ENCODE measurements at regions not wholly inside any gene's neighbourhood (a gene's known extent, or its start where the extent isn't known, plus 50 kb on each side); places are given as distances from the start of the nearest gene placed in this dataset.

DNA sequence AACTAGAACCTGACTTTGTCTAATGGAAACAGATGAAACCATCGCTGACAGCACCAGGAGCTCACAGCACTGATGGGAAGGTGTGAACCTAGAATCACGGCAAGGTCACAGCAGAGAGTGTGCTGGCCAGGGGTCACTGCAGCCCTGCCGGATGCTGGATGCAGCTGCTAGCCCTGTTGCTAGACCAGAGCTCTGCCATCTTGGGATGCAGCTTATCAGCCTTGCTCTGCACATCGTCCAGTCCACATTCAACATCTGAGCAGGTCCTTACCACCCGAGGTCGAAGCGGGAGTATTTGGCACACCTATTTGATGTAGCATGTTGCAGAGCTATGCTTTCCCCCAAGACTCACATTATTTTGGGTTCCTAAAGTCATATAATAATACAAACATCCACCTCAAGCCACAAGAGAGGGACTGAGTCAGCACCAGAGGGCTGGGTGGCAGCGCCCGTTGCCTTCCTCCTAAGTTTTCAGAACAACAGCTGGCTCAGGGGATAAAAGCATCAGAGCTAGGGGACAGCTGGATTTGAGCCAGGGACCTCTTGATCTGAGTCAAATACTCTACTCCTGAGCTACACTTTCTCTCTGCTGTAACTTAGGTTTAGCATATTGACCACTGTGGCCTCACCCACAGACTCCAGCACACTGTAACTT is 135.3 kb downstream of the ZNF467 start:
- POLR2A ChIA-PET = interaction anchor here (0.5 to 1.1 kb wide), 2 partner anchors 58 to 433 kb away, joined by 3 read pairs; no protein-coding TSS in a partner anchor
- H3K4me1 ChIP-seq (ENCODE audit: control insufficient read depth in 1 of 2, insufficient read depth in 2 of 2, low read depth in 1 of 2, low read length in 1 of 2) = no peaks in the 10 kb centered on the region

DNA sequence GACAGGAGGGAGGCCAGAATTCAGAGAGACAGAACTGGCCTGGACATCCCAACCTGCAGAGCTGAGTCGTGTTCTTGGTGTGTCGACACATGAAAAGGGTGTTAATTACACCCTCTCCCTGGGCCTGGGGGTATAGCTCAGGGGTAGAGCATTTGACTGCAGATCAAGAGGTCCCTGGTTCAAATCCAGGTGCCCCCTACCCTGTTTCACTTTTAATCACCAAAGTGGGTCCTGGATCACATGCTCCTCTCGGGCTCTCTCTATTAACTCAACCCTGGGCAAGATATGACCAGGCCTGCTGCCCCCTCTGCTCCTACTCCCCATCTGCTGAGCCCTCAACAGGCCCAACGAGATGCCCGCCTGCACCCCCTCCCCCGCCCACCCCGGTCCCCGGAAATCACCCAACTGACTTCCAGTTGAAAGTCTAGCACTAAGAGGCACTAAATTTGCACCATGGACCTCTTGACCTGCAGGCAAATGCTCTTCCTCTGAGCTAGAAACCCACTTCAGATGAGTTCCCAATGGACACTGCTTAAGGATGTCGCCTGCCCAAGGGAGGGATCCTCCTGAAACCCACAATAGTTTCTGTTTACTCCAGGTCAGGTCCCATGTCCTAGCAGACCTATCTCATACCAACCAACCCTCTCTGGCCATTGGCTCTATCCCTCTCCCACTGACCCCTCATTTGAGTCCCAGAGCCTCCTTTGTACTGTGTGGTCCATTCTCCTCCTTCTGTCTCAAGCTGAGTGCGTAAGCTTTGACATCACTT is 137.6 kb downstream of the ZNF467 start:
- no peak for DNase-seq
- Histone ChIP-seq H3K27ac (ENCODE audit: low read depth in 2 of 2, low read length in 1 of 2) (no peak overlapping the region), H4K20me1 (ENCODE audit: insufficient read depth) (no peaks in the 10 kb centered on the region), H3K36me3 (replicated peaks in 1 of 2; ENCODE audit: control insufficient read depth in 1 of 2, insufficient read depth in 2 of 2, low read length in 1 of 2) (no peaks in the 10 kb centered on the region), H3F3A (replicated peaks; ENCODE audit: insufficient read depth) (no peaks in the 10 kb centered on the region), H3K9me3 (no peaks in the 10 kb centered on the region), H3K4me1 (ENCODE audit: control insufficient read depth in 1 of 2, insufficient read depth in 2 of 2, low read depth in 1 of 2, low read length in 1 of 2) (no peaks in the 10 kb centered on the region), H3K79me2 (ENCODE audit: insufficient read depth) (no peaks in the 10 kb centered on the region), H2AFZ (ENCODE audit: low read depth) (no peak overlapping the region), H3K4me2 (no peak overlapping the region), H3K27me3 (ENCODE audit: insufficient read depth) (peaks cover 70% of the 10 kb centered on the region), H3K9ac (no peak overlapping the region), H3K4me3 (ENCODE audit: low read depth in 2 of 2, low read length in 1 of 2) (no peak overlapping the region), H3K9me2 (no peaks in the 10 kb centered on the region)
- 23% methylated on average over 10 of the region's 10 CpGs for WGBS (ENCODE audit: low lambda C conversion rate)
- TF ChIP-seq SIN3A (IDR thresholded peaks at IDR 0.05; ENCODE audit: borderline replicate concordance, low read depth, low read length) = no peak
- no peak for TF ChIP-seq SMC3 (IDR thresholded peaks at IDR 0.05; ENCODE audit: low read depth, low read length)
- TF ChIP-seq NRF1 (IDR thresholded peaks at IDR 0.05; ENCODE audit: low read depth, low read length) = no peak
- ChIA-PET CTCF (interaction anchor here (1.7 kb wide), 1 partner anchor 119 kb away, joined by 3 read pairs; no protein-coding TSS in a partner anchor), POLR2A (no interaction called here)

More for the DNA sequence above, 135.3 kb downstream of the ZNF467 start:
- Histone ChIP-seq H3K36me3 (replicated peaks in 1 of 2; ENCODE audit: control insufficient read depth in 1 of 2, insufficient read depth in 2 of 2, low read length in 1 of 2) (no peaks in the 10 kb centered on the region), H2AFZ (ENCODE audit: low read depth) (no peak overlapping the region), H3K9ac (no peak overlapping the region), H3K9me2 (no peaks in the 10 kb centered on the region), H3K27me3 (ENCODE audit: insufficient read depth) (peaks cover 49% of the 10 kb centered on the region), H3K9me3 (no peaks in the 10 kb centered on the region), H3F3A (replicated peaks; ENCODE audit: insufficient read depth) (no peaks in the 10 kb centered on the region), H3K79me2 (ENCODE audit: insufficient read depth) (no peaks in the 10 kb centered on the region), H3K4me3 (ENCODE audit: low read depth in 2 of 2, low read length in 1 of 2) (no peak overlapping the region), H3K27ac (ENCODE audit: low read depth in 2 of 2, low read length in 1 of 2) (no peak overlapping the region), H4K20me1 (ENCODE audit: insufficient read depth) (no peaks in the 10 kb centered on the region), H3K4me2 (no peak overlapping the region)
- CTCF ChIA-PET = interaction anchor here (1.0 to 1.7 kb wide), 4 partner anchors 13 to 104 kb away, joined by 3 to 12 read pairs (median 4); no protein-coding TSS in a partner anchor
- TF ChIP-seq RXRA (IDR thresholded peaks at IDR 0.05; ENCODE audit: borderline replicate concordance, low read depth) (no peak), POLR2AphosphoS5 (IDR thresholded peaks at IDR 0.05; ENCODE audit: low read depth, low read length) (no peak), EZH2phosphoT487 (IDR thresholded peaks at IDR 0.05; ENCODE audit: borderline replicate concordance, low read depth) (no peak)
- DNase-seq = no peak
- WGBS (ENCODE audit: low lambda C conversion rate) = 47% methylated on average over 9 of the region's 9 CpGs

DNA sequence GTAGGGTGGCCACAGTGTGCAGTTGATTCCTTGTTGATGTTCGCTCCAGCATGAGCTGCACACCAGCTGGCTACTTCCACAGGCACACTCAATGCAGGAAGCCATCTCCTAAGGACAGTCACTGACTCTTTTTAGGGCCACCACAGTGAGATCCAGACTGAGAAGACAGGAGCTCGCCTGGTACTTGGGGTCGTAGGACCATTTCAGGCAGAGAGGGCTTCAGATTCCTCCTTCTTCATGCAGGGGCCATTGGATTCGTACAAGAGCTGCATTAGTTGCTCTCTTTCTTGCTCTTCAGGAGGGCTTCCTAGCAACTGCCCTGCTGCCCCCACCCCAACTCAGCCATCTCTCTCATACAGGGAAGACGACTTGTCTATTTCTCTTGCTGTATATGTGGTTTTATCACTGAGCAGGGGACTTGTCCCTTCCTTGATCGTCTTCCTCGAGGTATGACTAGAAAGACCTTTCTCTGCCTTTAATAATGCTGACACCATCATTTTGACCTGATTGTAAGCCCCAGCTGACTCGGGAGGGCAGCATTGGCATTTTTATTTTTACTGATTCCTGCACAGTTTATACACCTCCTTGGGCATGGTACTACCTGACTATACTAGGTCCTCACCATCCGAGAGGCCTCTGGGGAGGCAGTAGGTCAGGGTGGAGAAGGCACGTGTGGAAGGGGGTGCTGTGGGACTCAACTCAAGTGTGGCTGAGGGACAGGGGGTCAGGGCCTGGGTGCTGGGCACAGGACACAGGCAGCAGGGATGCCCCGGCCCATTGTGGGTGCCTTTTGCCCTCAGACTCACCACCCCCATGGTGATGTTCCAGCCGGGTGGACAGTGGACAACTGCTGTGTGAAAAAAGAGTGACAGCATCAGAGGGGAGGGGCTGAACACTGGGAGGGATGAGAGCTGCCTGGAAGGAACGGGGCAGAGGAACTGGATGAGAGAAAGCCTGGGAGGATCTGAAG is 136.7 kb upstream of the ZNF746 start:
- no peaks in the 10 kb centered on the region for H3K9me2 ChIP-seq
- H3K9ac ChIP-seq = no peak overlapping the region
- no peaks in the 10 kb centered on the region for H3K4me1 ChIP-seq (ENCODE audit: control insufficient read depth in 1 of 2, insufficient read depth in 2 of 2, low read depth in 1 of 2, low read length in 1 of 2)
- WGBS (ENCODE audit: low lambda C conversion rate) = 14% methylated on average over 13 of the region's 13 CpGs
- H2AFZ ChIP-seq (ENCODE audit: low read depth) = no peak overlapping the region
- ChIA-PET POLR2A (no interaction called here), CTCF (interaction anchor here (1.7 to 2.2 kb wide), 2 partner anchors 10 to 121 kb away, joined by 3 to 13 read pairs; no protein-coding TSS in a partner anchor)
- H3K36me3 ChIP-seq (replicated peaks in 1 of 2; ENCODE audit: control insufficient read depth in 1 of 2, insufficient read depth in 2 of 2, low read length in 1 of 2) = no peaks in the 10 kb centered on the region
- H3K4me2 ChIP-seq = no peak overlapping the region
- H3F3A ChIP-seq (replicated peaks; ENCODE audit: insufficient read depth) = no peaks in the 10 kb centered on the region
- peaks cover 78% of the 10 kb centered on the region for H3K27me3 ChIP-seq (ENCODE audit: insufficient read depth)
- no peak overlapping the region for H3K27ac ChIP-seq (ENCODE audit: low read depth in 2 of 2, low read length in 1 of 2)
- H3K4me3 ChIP-seq (ENCODE audit: low read depth in 2 of 2, low read length in 1 of 2) = no peak overlapping the region
- no peaks in the 10 kb centered on the region for H3K9me3 ChIP-seq
- H4K20me1 ChIP-seq (ENCODE audit: insufficient read depth) = no peaks in the 10 kb centered on the region
- DNase-seq = no peak
- H3K79me2 ChIP-seq (ENCODE audit: insufficient read depth) = no peaks in the 10 kb centered on the region
- TF ChIP-seq, protein P1, sequence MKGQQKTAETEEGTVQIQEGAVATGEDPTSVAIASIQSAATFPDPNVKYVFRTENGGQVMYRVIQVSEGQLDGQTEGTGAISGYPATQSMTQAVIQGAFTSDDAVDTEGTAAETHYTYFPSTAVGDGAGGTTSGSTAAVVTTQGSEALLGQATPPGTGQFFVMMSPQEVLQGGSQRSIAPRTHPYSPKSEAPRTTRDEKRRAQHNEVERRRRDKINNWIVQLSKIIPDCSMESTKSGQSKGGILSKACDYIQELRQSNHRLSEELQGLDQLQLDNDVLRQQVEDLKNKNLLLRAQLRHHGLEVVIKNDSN (IDR thresholded peaks at IDR 0.05; ENCODE audit: borderline replicate concordance, low read depth) = no peak
- TF ChIP-seq GATA2 (CRISPR knock-in tag; IDR thresholded peaks at IDR 0.05) (no peak), JUND (IDR thresholded peaks at IDR 0.05) (no peak), MEF2A (IDR thresholded peaks at IDR 0.05; ENCODE audit: borderline replicate concordance, low read depth) (no peak), SMC3 (IDR thresholded peaks at IDR 0.05; ENCODE audit: low read depth, low read length) (no peak), MXI1 (IDR thresholded peaks at IDR 0.05; ENCODE audit: low read depth, low read length) (no peak), ELF1 (IDR thresholded peaks at IDR 0.05) (no peak)
- TF ChIP-seq, protein P2, sequence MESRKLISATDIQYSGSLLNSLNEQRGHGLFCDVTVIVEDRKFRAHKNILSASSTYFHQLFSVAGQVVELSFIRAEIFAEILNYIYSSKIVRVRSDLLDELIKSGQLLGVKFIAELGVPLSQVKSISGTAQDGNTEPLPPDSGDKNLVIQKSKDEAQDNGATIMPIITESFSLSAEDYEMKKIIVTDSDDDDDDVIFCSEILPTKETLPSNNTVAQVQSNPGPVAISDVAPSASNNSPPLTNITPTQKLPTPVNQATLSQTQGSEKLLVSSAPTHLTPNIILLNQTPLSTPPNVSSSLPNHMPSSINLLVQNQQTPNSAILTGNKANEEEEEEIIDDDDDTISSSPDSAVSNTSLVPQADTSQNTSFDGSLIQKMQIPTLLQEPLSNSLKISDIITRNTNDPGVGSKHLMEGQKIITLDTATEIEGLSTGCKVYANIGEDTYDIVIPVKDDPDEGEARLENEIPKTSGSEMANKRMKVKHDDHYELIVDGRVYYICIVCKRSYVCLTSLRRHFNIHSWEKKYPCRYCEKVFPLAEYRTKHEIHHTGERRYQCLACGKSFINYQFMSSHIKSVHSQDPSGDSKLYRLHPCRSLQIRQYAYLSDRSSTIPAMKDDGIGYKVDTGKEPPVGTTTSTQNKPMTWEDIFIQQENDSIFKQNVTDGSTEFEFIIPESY (IDR thresholded peaks at IDR 0.05; ENCODE audit: borderline replicate concordance, low read depth) = no peak
- TF ChIP-seq, protein P3, sequence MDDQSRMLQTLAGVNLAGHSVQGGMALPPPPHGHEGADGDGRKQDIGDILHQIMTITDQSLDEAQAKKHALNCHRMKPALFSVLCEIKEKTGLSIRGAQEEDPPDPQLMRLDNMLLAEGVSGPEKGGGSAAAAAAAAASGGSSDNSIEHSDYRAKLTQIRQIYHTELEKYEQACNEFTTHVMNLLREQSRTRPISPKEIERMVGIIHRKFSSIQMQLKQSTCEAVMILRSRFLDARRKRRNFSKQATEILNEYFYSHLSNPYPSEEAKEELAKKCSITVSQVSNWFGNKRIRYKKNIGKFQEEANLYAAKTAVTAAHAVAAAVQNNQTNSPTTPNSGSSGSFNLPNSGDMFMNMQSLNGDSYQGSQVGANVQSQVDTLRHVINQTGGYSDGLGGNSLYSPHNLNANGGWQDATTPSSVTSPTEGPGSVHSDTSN (IDR thresholded peaks at IDR 0.05) = no peak
